Breast epithelium (tissue), 3 donors: ENCODE measurements at regions not wholly inside any gene's neighbourhood (a gene's known extent, or its start where the extent isn't known, plus 50 kb on each side); places are given as distances from the start of the nearest gene placed in this dataset.

ENCODE experiments used
- POLR2A ChIP-seq: fragments of 450-650 bp; IDR thresholded peaks from one replicate; pipeline ENCODE4 v1.6.1; 2016; ENCODE audit warnings: antibody characterized with exemption, mild to moderate bottlenecking, moderate library complexity
- TF ChIP-seq, protein P1 (sequence below), 3 donors: fragments of 450-650 bp; IDR thresholded peaks; one replicate each; pipeline ENCODE4 v1.5.1; 2016 to 2017; ENCODE audit warnings: antibody characterized with exemption in 3 of 3, mild to moderate bottlenecking in 3 of 3, moderate library complexity in 3 of 3

DNA sequence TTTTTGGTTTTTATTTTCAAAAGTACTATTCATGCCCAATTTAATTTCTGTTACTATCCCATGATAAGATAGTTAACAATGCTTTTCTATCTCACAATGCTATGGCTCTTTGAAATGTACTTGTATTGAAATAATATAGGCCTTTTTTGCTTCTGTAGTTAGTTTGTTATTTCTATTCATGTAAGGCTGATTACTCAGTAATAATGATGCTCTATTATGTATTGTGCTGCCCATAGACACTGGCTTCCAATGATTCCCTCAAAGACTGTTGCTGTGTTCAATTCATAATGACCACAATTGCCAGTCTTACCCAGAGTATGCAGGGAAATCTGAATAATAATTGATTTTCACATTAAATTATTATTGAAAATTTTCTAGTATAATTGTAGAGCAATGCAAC, 155.5 kb upstream of the POT1 start:
- TF ChIP-seq, protein P1, sequence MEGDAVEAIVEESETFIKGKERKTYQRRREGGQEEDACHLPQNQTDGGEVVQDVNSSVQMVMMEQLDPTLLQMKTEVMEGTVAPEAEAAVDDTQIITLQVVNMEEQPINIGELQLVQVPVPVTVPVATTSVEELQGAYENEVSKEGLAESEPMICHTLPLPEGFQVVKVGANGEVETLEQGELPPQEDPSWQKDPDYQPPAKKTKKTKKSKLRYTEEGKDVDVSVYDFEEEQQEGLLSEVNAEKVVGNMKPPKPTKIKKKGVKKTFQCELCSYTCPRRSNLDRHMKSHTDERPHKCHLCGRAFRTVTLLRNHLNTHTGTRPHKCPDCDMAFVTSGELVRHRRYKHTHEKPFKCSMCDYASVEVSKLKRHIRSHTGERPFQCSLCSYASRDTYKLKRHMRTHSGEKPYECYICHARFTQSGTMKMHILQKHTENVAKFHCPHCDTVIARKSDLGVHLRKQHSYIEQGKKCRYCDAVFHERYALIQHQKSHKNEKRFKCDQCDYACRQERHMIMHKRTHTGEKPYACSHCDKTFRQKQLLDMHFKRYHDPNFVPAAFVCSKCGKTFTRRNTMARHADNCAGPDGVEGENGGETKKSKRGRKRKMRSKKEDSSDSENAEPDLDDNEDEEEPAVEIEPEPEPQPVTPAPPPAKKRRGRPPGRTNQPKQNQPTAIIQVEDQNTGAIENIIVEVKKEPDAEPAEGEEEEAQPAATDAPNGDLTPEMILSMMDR (IDR thresholded peaks at IDR 0.05) = no peak
- no peak for TF ChIP-seq POLR2A
